Astrocyte of the spinal cord (primary cell): ENCODE measurements at regions not wholly inside any gene's neighbourhood (a gene's known extent, or its start where the extent isn't known, plus 50 kb on each side); places are given as distances from the start of the nearest gene placed in this dataset.

ENCODE experiments used
- DNase-seq: peaks from one replicate; pipeline ENCODE4 v3.0.0; 2011; ENCODE audit warnings: low read depth, low spot score
- H3K4me3 ChIP-seq: 2 replicates; pipeline ENCODE4 v1.5.1; 2011; ENCODE audit warnings: low read depth, mild to moderate bottlenecking, low read length, moderate library complexity
- in situ Hi-C: cut with HindIII; loops from 2 replicates; pipeline ENCODE4 v1.10.0; 2017; ENCODE audit warnings: low sequenced_read_pairs
- TF ChIP-seq, protein P1 (sequence below): IDR thresholded peaks from 2 replicates; pipeline ENCODE4 v1.5.1; 2012; ENCODE audit warnings: low read depth, mild to moderate bottlenecking, low read length, inconsistent platforms

DNA sequence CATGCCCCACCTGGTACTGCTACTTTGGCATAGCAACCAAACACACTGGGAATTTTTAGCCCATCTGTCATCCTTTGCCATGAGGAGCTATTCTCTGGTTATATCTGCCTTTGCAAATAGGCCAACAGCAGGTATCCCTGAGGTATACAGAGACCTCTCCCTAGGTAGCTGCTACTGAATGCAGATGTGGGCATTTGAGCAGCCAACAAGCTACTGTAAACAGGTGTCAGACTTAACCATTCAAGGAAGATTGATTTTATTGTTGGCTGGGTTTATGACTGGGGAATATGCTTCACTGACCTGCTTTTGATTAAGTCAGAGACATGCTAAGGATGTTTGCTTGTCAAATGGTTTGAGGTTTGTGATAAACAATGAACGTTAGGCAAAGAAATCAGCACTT, 183.2 kb downstream of the OXSM start:
- TF ChIP-seq, protein P1, sequence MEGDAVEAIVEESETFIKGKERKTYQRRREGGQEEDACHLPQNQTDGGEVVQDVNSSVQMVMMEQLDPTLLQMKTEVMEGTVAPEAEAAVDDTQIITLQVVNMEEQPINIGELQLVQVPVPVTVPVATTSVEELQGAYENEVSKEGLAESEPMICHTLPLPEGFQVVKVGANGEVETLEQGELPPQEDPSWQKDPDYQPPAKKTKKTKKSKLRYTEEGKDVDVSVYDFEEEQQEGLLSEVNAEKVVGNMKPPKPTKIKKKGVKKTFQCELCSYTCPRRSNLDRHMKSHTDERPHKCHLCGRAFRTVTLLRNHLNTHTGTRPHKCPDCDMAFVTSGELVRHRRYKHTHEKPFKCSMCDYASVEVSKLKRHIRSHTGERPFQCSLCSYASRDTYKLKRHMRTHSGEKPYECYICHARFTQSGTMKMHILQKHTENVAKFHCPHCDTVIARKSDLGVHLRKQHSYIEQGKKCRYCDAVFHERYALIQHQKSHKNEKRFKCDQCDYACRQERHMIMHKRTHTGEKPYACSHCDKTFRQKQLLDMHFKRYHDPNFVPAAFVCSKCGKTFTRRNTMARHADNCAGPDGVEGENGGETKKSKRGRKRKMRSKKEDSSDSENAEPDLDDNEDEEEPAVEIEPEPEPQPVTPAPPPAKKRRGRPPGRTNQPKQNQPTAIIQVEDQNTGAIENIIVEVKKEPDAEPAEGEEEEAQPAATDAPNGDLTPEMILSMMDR = no peak

DNA sequence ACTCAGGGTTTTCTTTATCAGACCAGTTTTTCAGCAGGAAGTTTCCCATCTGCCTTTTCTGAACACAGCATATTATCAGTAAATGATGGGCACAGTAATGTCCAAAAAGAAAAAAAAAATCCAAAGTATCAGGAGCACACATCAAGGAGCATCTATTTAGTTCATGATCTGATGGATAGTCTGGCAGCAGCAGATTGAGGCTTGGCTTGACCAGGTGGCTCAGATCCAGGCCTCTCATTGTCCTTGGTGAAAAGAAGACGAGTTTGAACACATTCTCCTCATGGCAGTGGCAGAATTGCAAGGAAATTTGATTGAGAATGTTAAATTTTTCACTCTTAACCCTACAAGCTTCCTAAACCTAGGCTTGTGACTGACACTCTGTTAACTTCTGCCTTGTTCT, 192.9 kb downstream of the OXSM start:
- H3K4me3 ChIP-seq = no peak overlapping the region
- in situ Hi-C loops = no loop called here
- DNase-seq = no peak
- TF ChIP-seq, protein P1 = no peak

More for the DNA sequence above, 183.2 kb downstream of the OXSM start:
- in situ Hi-C loops = no loop called here
- no peak overlapping the region for H3K4me3 ChIP-seq
- no peak for DNase-seq

DNA sequence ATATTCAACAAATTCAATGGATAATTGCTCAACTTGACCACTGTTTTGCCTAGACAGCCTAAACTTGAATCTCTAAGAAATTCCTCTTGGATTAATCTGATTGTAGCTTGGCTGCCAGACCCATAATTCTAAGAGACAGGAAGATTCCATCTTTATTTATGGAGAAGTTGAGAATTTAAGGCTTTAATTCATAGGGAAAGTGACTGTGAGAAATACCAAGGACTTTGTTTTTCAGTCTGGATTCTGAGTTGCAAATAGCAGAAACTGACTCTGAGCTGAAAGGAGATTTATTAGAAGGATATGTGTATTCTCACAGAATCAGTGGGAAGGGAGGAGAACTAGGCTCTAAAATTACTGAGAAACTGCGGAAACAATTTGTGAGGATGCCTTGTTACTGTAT, 195.7 kb downstream of the OXSM start:
- DNase-seq = no peak
- TF ChIP-seq, protein P1 = no peak
- in situ Hi-C loops = no loop called here
- H3K4me3 ChIP-seq = no peak overlapping the region

DNA sequence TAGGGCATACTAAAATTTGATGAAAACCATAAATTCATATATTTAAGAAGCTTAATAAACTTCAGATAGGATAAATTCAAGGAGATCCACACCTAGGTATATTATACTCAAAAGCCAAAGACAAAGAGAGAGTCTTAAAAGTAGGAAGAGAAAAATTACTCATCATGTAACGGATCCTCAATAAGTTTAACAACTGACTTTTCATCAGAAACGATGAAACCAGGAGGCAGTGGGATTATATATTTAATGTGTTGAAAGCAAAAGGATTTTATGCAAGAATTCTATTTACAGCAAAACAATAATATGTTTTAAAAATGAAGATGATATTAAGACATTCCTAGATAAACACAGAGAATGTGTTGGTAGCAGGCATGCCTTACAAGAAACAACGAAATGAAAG, 202.7 kb downstream of the OXSM start:
- DNase-seq = no peak
- in situ Hi-C loops = no loop called here
- TF ChIP-seq, protein P1 = no peak
- H3K4me3 ChIP-seq = no peak overlapping the region

DNA sequence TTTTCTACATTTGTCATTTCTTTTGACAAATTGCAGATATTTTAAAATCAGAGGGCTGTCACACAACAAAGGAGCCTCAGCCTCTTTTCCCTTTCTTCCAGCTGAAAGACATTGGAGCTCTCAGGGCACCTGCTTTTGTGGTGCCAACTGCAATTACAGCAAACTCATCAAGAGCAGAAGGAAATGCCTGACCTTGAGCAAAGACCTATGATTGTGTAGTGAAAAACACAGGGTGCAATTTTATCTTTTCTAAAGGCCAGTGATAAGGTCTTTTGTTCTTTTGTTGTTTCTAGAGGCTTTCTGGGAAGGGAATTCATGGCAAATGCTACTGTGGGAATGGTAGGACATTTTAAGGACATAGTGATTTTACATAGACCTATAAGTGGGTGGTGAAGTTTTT, 214.3 kb downstream of the OXSM start:
- no peak overlapping the region for H3K4me3 ChIP-seq
- TF ChIP-seq, protein P1 = no peak
- no peak for DNase-seq
- in situ Hi-C loops = no loop called here

DNA sequence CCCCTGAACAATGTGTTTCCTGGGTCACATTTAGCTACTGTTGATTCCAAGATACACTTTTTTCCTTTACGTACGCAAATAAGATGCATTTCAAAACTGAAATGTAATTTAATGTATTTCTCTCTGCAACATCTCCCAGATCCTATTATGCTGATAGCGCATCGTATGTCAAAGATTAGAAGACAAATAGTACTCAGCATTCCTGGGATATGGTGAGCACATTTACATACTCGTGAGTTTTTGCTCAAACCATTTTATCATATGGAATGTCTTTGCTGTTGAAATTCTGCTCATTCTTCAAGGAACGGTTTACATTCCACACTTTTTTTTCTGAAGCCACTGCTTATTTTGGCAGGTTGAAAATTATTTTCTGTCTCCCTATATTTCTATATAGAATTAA, 221.4 kb downstream of the OXSM start:
- DNase-seq = no peak
- no peak overlapping the region for H3K4me3 ChIP-seq
- in situ Hi-C loops = no loop called here
- TF ChIP-seq, protein P1 = no peak

DNA sequence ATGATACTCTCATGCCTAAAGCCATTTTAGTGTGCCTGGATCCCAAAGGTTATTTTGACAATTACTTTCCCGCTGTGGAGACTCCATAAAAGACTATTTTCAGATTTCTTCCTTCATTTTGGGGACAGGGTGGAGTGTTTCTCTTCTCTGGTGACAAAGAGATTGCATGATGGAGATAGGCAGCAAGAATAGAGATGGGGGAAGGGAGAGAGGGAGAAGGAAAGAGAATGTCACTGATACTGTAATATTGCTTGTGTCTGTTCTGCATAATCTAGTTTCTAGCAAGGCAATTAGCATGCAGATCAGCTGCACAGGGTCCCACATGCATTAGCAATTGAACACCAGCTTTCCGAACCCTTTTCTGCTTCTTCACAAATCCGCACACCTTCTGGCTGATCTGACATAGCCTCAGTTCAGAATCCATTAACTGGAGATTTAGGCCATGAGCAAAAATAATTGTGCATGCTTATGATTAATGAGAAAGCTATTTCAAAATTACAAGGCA, 222.4 kb downstream of the OXSM start:
- no peak for DNase-seq
- no peak overlapping the region for H3K4me3 ChIP-seq
- in situ Hi-C loops = no loop called here
- TF ChIP-seq, protein P1 = no peak
